ENCODE measurements at regions not wholly inside any gene's neighbourhood (a gene's known extent, or its start where the extent isn't known, plus 50 kb on each side); places are given as distances from the start of the nearest gene placed in this dataset.

GRCh38 chr4:29521281-29521680 is 1198.9 kb upstream of the PCDH7 start:
- no peak for DNase-seq (ENCODE audit: low spot score)

- DNase-seq (ENCODE audit: low spot score) = no peak
These were observed 1183.4 kb upstream of the PCDH7 start for GRCh38 chr4:29536745-29537144.

GRCh38 chr4:29538889-29539646 is 1181.1 kb upstream of the PCDH7 start:
- no peak for DNase-seq (ENCODE audit: low spot score)

GRCh38 chr4:29540439-29541102 is 1179.6 kb upstream of the PCDH7 start:
- DNase-seq (ENCODE audit: low spot score) = no peak

GRCh38 chr4:29541757-29542156 is 1178.4 kb upstream of the PCDH7 start:
- DNase-seq (ENCODE audit: low spot score) = no peak

- DNase-seq (ENCODE audit: low spot score) = no peak
These were observed 1170.8 kb upstream of the PCDH7 start for GRCh38 chr4:29549342-29549741.

GRCh38 chr4:29551821-29552220 is 1168.3 kb upstream of the PCDH7 start:
- DNase-seq (ENCODE audit: low spot score) = no peak

- no peak for DNase-seq (ENCODE audit: low spot score)
These were observed 1166.3 kb upstream of the PCDH7 start for GRCh38 chr4:29553846-29554245.

GRCh38 chr4:29558789-29559188 is 1161.4 kb upstream of the PCDH7 start:
- no peak for DNase-seq (ENCODE audit: low spot score)

- no peak for DNase-seq (ENCODE audit: low spot score)
These were observed 1160.9 kb upstream of the PCDH7 start for GRCh38 chr4:29559286-29559685.

- DNase-seq (ENCODE audit: low spot score) = no peak
These were observed 1159.7 kb upstream of the PCDH7 start for GRCh38 chr4:29560452-29560851.

GRCh38 chr4:29565256-29565655 is 1154.9 kb upstream of the PCDH7 start:
- DNase-seq (ENCODE audit: low spot score) = no peak

GRCh38 chr4:29566371-29566770 is 1153.8 kb upstream of the PCDH7 start:
- DNase-seq (ENCODE audit: low spot score) = no peak

- DNase-seq (ENCODE audit: low spot score) = no peak
These were observed 1148.8 kb upstream of the PCDH7 start for GRCh38 chr4:29571322-29571721.

- no peak for DNase-seq (ENCODE audit: low spot score)
These were observed 1141.8 kb upstream of the PCDH7 start for GRCh38 chr4:29578329-29578728.

GRCh38 chr4:29581457-29581856 is 1138.7 kb upstream of the PCDH7 start:
- no peak for DNase-seq (ENCODE audit: low spot score)

- no peak for DNase-seq (ENCODE audit: low spot score)
These were observed 1131.6 kb upstream of the PCDH7 start for GRCh38 chr4:29588617-29589016.

GRCh38 chr4:29596228-29596627 is 1123.9 kb upstream of the PCDH7 start:
- no peak for DNase-seq (ENCODE audit: low spot score)

- no peak for DNase-seq (ENCODE audit: low spot score)
These were observed 1101.0 kb upstream of the PCDH7 start for GRCh38 chr4:29619168-29619567.

- no peak for DNase-seq (ENCODE audit: low spot score)
These were observed 1088.0 kb upstream of the PCDH7 start for GRCh38 chr4:29632199-29632598.

GRCh38 chr4:29636961-29637360 is 1083.2 kb upstream of the PCDH7 start:
- DNase-seq (ENCODE audit: low spot score) = no peak

GRCh38 chr4:29653221-29653620 is 1066.9 kb upstream of the PCDH7 start:
- DNase-seq (ENCODE audit: low spot score) = no peak

- no peak for DNase-seq (ENCODE audit: low spot score)
These were observed 1039.5 kb upstream of the PCDH7 start for GRCh38 chr4:29680644-29681043.

GRCh38 chr4:29704059-29704458 is 1016.1 kb upstream of the PCDH7 start:
- DNase-seq (ENCODE audit: low spot score) = no peak

Data from ecto neural progenitor cell (in vitro differentiated cells).